IMR-90 (cell line): ENCODE measurements at regions not wholly inside any gene's neighbourhood (a gene's known extent, or its start where the extent isn't known, plus 50 kb on each side); places are given as distances from the start of the nearest gene placed in this dataset.
A peak's percentile ranks its signal among the peaks of the same experiment; 100 is the strongest.

ENCODE experiments used
- ATAC-seq: fragments of 200-7000 bp; cut with Tn5 transposase; 2 replicates; pipeline ENCODE4 v1.9.1; 2020; ENCODE audit warnings: low read depth, mild to moderate bottlenecking, moderate library complexity
- BruUV-seq: library from RNA; stranded (reverse); fragments of 400-500 nt; replicated peaks from 2 replicates; lab custom pipeline; 2021; lab: Mats Ljungman, UMichigan
- CTCF ChIA-PET: fragments of 300-600 bp; formaldehyde crosslinking; extraction: SDS; loops from one replicate; lab custom pipeline; 2021; ENCODE audit warnings: antibody characterized with exemption; lab: Yijun Ruan, JAX
- POLR2A ChIA-PET: fragments of 300-600 bp; sonication (Branson Sonifier 250); formaldehyde crosslinking; loops from one replicate; lab custom pipeline; 2022; ENCODE audit warnings: antibody characterized with exemption; ENCODE audit not compliant: unreplicated experiment; lab: Charles Lee
- DNase-seq: peaks from one replicate; pipeline ENCODE4 v3.0.0; 2013
- H2AFZ ChIP-seq: replicated peaks from 2 replicates; pipeline ENCODE3; 2013; ENCODE audit warnings: low read length, mild to moderate bottlenecking; ENCODE audit not compliant: poor library complexity
- H2AK5ac ChIP-seq: 2 replicates; pipeline ENCODE4 v1.6.1; 2013; ENCODE audit warnings: low read depth, low read length, inconsistent platforms
- H2AK9ac ChIP-seq: replicated peaks from 2 replicates; pipeline ENCODE3; 2013; ENCODE audit warnings: mild to moderate bottlenecking, low read depth, low read length, moderate library complexity; ENCODE audit not compliant: poor library complexity
- H2BK120ac ChIP-seq: 2 replicates; pipeline ENCODE4 v1.6.1; 2013; ENCODE audit warnings: low read depth, low read length, inconsistent platforms
- H2BK15ac ChIP-seq: 3 replicates; pipeline ENCODE4 v1.6.1; 2013; ENCODE audit warnings: low read depth, low read length, inconsistent platforms
- H2BK20ac ChIP-seq: 2 replicates; pipeline ENCODE4 v1.6.1; 2013; ENCODE audit warnings: low read depth, mild to moderate bottlenecking, inconsistent platforms, low read length, moderate library complexity
- H2BK5ac ChIP-seq: 2 replicates; pipeline ENCODE4 v1.6.1; 2013; ENCODE audit warnings: mild to moderate bottlenecking, low read depth, low read length, inconsistent platforms; ENCODE audit not compliant: poor library complexity, severe bottlenecking
- H3K14ac ChIP-seq: replicated peaks from 2 replicates; pipeline ENCODE4 v1.6.1; 2013; ENCODE audit warnings: low read depth, low read length, inconsistent platforms
- H3K18ac ChIP-seq: 2 replicates; pipeline ENCODE4 v1.6.1; 2013; ENCODE audit warnings: low read depth, low read length, control low read depth
- H3K23ac ChIP-seq: 2 replicates; pipeline ENCODE4 v1.6.1; 2013; ENCODE audit warnings: low read depth, low read length, inconsistent platforms
- H3K27ac ChIP-seq: 2 replicates; pipeline ENCODE4 v1.5.1; 2013; ENCODE audit warnings: mild to moderate bottlenecking, control low read depth, low read length; ENCODE audit not compliant: insufficient read depth
- H3K27me3 ChIP-seq: 2 replicates; pipeline ENCODE4 v1.6.1; 2013; ENCODE audit warnings: low read length; ENCODE audit not compliant: control insufficient read depth, insufficient read depth
- H3K36me3 ChIP-seq: 2 replicates; pipeline ENCODE4 v1.6.1; 2013; ENCODE audit warnings: low read length, mixed read lengths; ENCODE audit not compliant: control insufficient read depth, insufficient read depth
- H3K4ac ChIP-seq: 2 replicates; pipeline ENCODE4 v1.6.1; 2013; ENCODE audit warnings: low read depth, low read length, inconsistent platforms
- H3K4me1 ChIP-seq: 2 replicates; pipeline ENCODE4 v1.6.1; 2013; ENCODE audit warnings: low read length, mixed read lengths; ENCODE audit not compliant: control insufficient read depth, insufficient read depth
- H3K4me2 ChIP-seq: 2 replicates; pipeline ENCODE4 v1.6.1; 2013; ENCODE audit warnings: low read depth, mild to moderate bottlenecking, control low read depth, low read length, moderate library complexity
- H3K4me3 ChIP-seq: 2 replicates; pipeline ENCODE4 v1.5.1; 2013; ENCODE audit warnings: low read depth, mild to moderate bottlenecking, control low read depth, low read length, moderate library complexity; ENCODE audit not compliant: insufficient read depth
- H3K56ac ChIP-seq: 2 replicates; pipeline ENCODE4 v1.6.1; 2013; ENCODE audit warnings: low read length, inconsistent platforms; ENCODE audit not compliant: insufficient read depth; ENCODE audit errors: extremely low read depth
- H3K79me1 ChIP-seq, 2 experiments: 2 replicates each; pipeline ENCODE4 v1.6.1; 2013; ENCODE audit warnings: low read length in 2 of 2, inconsistent platforms in 1 of 2, low read depth in 1 of 2
- H3K9ac ChIP-seq: 2 replicates; pipeline ENCODE4 v1.6.1; 2013; ENCODE audit warnings: low read depth, low read length, control low read depth
- H3K9me1 ChIP-seq: 2 replicates; pipeline ENCODE4 v1.6.1; 2013; ENCODE audit warnings: low read length, inconsistent platforms; ENCODE audit not compliant: insufficient read depth
- H3K9me3 ChIP-seq: 2 replicates; pipeline ENCODE4 v1.6.1; 2013; ENCODE audit warnings: low read length; ENCODE audit not compliant: control insufficient read depth, insufficient read depth
- H4K20me1 ChIP-seq: 2 replicates; pipeline ENCODE4 v1.6.1; 2013; ENCODE audit warnings: low read length, inconsistent platforms; ENCODE audit not compliant: insufficient read depth
- H4K5ac ChIP-seq: 2 replicates; pipeline ENCODE4 v1.6.1; 2013; ENCODE audit warnings: mild to moderate bottlenecking, low read depth, low read length, control low read depth
- H4K8ac ChIP-seq, 2 experiments: 2 replicates each; pipeline ENCODE4 v1.6.1; 2013; ENCODE audit warnings: low read depth in 2 of 2, low read length in 2 of 2, control low read depth in 1 of 2, inconsistent platforms in 1 of 2
- H4K91ac ChIP-seq: 2 replicates; pipeline ENCODE4 v1.6.1; 2013; ENCODE audit warnings: low read depth, low read length, inconsistent platforms; ENCODE audit not compliant: insufficient read depth
- CEBPB ChIP-seq: IDR thresholded peaks from 2 replicates; pipeline ENCODE4 v1.6.1; 2012; ENCODE audit warnings: low read depth, low read length, improper control_type of control experiment
- CHD1 ChIP-seq: IDR thresholded peaks from 2 replicates; pipeline ENCODE4 v1.6.1; 2012; ENCODE audit warnings: low read depth, low read length, improper control_type of control experiment
- ELK1 ChIP-seq: fragments of 150-350 bp; IDR thresholded peaks from 2 replicates; pipeline ENCODE4 v1.6.1; 2016; ENCODE audit warnings: low read depth, mild to moderate bottlenecking, low read length, moderate library complexity, borderline replicate concordance
- FOS ChIP-seq: fragments of 150-350 bp; IDR thresholded peaks from 2 replicates; pipeline ENCODE4 v1.6.1; 2016; ENCODE audit warnings: low read depth, low read length
- MAFK ChIP-seq: IDR thresholded peaks from 2 replicates; pipeline ENCODE4 v1.6.1; 2012; ENCODE audit warnings: low read depth, low read length, improper control_type of control experiment
- MAZ ChIP-seq: IDR thresholded peaks from 2 replicates; pipeline ENCODE4 v1.6.1; 2012; ENCODE audit warnings: low read depth, mild to moderate bottlenecking, low read length, improper control_type of control experiment, moderate library complexity, borderline replicate concordance
- MXI1 ChIP-seq: IDR thresholded peaks from 2 replicates; pipeline ENCODE4 v1.6.1; 2012; ENCODE audit warnings: low read depth, mild to moderate bottlenecking, low read length, moderate library complexity, borderline replicate concordance
- NFE2L2 ChIP-seq: fragments of 150-350 bp; IDR thresholded peaks from 2 replicates; pipeline ENCODE4 v1.6.1; 2016; ENCODE audit warnings: low read depth, mild to moderate bottlenecking, low read length
- POLR2A ChIP-seq: IDR thresholded peaks from 2 replicates; pipeline ENCODE4 v1.6.1; 2012; ENCODE audit warnings: mild to moderate bottlenecking, low read depth, low read length
- RAD21 ChIP-seq: IDR thresholded peaks from 2 replicates; pipeline ENCODE4 v1.6.1; 2012; ENCODE audit warnings: low read length, improper control_type of control experiment
- RCOR1 ChIP-seq: IDR thresholded peaks from 2 replicates; pipeline ENCODE4 v1.6.1; 2012; ENCODE audit warnings: mild to moderate bottlenecking, low read length, improper control_type of control experiment; ENCODE audit not compliant: insufficient replicate concordance
- RFX5 ChIP-seq: IDR thresholded peaks from 2 replicates; pipeline ENCODE4 v1.8.0; 2012; ENCODE audit warnings: low read depth, mild to moderate bottlenecking, low read length, moderate library complexity
- SMC3 ChIP-seq: fragments of 150-350 bp; IDR thresholded peaks from 2 replicates; pipeline ENCODE4 v1.6.1; 2016; ENCODE audit warnings: low read depth, mild to moderate bottlenecking, antibody characterized with exemption, low read length, moderate library complexity
- USF2 ChIP-seq: fragments of 150-350 bp; IDR thresholded peaks from 2 replicates; pipeline ENCODE4 v1.6.1; 2017; ENCODE audit warnings: mild to moderate bottlenecking, antibody characterized with exemption, low read length, low read depth
- WGBS, 2 experiments: methylation state at CpG; one replicate each; pipeline versions ENCODE4 v1.1.5 to v1.1.7; 2013; ENCODE audit warnings: missing lambda C conversion rate in 2 of 2; ENCODE audit not compliant: insufficient read length in 1 of 2; ENCODE audit errors: extremely low coverage in 2 of 2; 5-methylcytosine and 5-hydroxymethylcytosine counted together
- dilution Hi-C: fragments of 300-500 bp; cut with HindIII; formaldehyde crosslinking; loops from one replicate; pipeline ENCODE4 v1.14.3; 2018; ENCODE audit warnings: low sequenced_read_pairs; ENCODE audit not compliant: unreplicated experiment
- in situ Hi-C: fragments of 300-500 bp; cut with MboI; formaldehyde crosslinking; loops from 3 replicates; pipeline ENCODE4 v1.14.3; 2019; ENCODE audit warnings: low sequenced_read_pairs, inconsistent platforms, mixed read lengths
- intact Hi-C: fragments of 100-400 bp; cut with micrococcal nuclease; formaldehyde crosslinking; loops from 2 replicates; pipeline ENCODE4 v1.10.0; 2022
- TF ChIP-seq, protein P1 (sequence below): conservative IDR thresholded peaks from 2 replicates; pipeline ENCODE4 v1.5.1; 2012; ENCODE audit warnings: mild to moderate bottlenecking, low read depth, low read length, improper control_type of control experiment

GRCh38 chr2:30358842-30359241 is 88.2 kb upstream of the LCLAT1 start:
- Histone ChIP-seq H3K9me1 (peaks cover 24% of the 10 kb centered on the region), H3K4me2 (no peak overlapping the region), H4K91ac (no peak overlapping the region), H3K27ac (no peak overlapping the region), H3K9me3 (no peaks in the 10 kb centered on the region), H3K4ac (peak overlapping the region; percentile 24; the same call in 1 of the 2 replicates), H4K5ac (peak overlapping the region; percentile 90; the same call in 1 of the 2 replicates), H2BK20ac (peak overlapping the region; percentile 33; the same call in 1 of the 2 replicates), H2BK5ac (no peak overlapping the region), H2BK120ac (peak overlapping the region; percentile 89; the same call in 1 of the 2 replicates), H3K4me3 (no peak overlapping the region), H3K27me3 (no peaks in the 10 kb centered on the region), H3K56ac (no peak overlapping the region), H2AK9ac (no peak overlapping the region), H3K9ac (no peak overlapping the region), H3K23ac (no peak overlapping the region), H4K8ac (peak overlapping the region in 1 of 2 experiments; percentile 2; a peak in 2 of 4 replicates), H2AFZ (no peak overlapping the region), H3K4me1 (peaks cover 42% of the 10 kb centered on the region), H4K20me1 (no peaks in the 10 kb centered on the region), H3K79me1 (peaks cover 0 to 12% of the 10 kb centered on the region in 2 experiments; a peak in 3 of 4 replicates), H3K18ac (peak overlapping the region; percentile 60), H3K36me3 (no peaks in the 10 kb centered on the region), H2AK5ac (peak overlapping the region; percentile 82; the same call in 1 of the 2 replicates), H2BK15ac (peak overlapping the region; percentile 90; the same call in 1 of the 3 replicates), H3K14ac (no peak overlapping the region)
- ChIA-PET CTCF (interaction anchor here (1.4 kb wide), 1 partner anchor 353 kb away, joined by 4 read pairs; no protein-coding TSS in a partner anchor), POLR2A (no interaction called here)
- WGBS, 2 experiments: 90% methylated on average over 2 of the region's 6 CpGs; no CpG with 5 or more reads in 1 of the 2 experiments
- intact Hi-C loops (no loop called here), dilution Hi-C loops (no loop called here), in situ Hi-C loops (no loop called here)
- DNase-seq: peak; percentile 43
- no peak for TF ChIP-seq MXI1
- TF ChIP-seq RFX5: no peak
- no peak for TF ChIP-seq USF2
- TF ChIP-seq RCOR1: no peak
- no peak for TF ChIP-seq SMC3
- TF ChIP-seq NFE2L2: no peak
- TF ChIP-seq CEBPB: no peak
- TF ChIP-seq, protein P1, sequence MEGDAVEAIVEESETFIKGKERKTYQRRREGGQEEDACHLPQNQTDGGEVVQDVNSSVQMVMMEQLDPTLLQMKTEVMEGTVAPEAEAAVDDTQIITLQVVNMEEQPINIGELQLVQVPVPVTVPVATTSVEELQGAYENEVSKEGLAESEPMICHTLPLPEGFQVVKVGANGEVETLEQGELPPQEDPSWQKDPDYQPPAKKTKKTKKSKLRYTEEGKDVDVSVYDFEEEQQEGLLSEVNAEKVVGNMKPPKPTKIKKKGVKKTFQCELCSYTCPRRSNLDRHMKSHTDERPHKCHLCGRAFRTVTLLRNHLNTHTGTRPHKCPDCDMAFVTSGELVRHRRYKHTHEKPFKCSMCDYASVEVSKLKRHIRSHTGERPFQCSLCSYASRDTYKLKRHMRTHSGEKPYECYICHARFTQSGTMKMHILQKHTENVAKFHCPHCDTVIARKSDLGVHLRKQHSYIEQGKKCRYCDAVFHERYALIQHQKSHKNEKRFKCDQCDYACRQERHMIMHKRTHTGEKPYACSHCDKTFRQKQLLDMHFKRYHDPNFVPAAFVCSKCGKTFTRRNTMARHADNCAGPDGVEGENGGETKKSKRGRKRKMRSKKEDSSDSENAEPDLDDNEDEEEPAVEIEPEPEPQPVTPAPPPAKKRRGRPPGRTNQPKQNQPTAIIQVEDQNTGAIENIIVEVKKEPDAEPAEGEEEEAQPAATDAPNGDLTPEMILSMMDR: no peak
- no peak for TF ChIP-seq RAD21
- no peak for TF ChIP-seq ELK1
- no peak for TF ChIP-seq MAFK
- TF ChIP-seq FOS: no peak
- no peak for TF ChIP-seq POLR2A
- no peak for TF ChIP-seq CHD1
- TF ChIP-seq MAZ: no peak
- no peak for ATAC-seq
- BruUV-seq: no TSS peak
